Anterior cingulate cortex (tissue), 58 donors: ENCODE measurements at regions not wholly inside any gene's neighbourhood (a gene's known extent, or its start where the extent isn't known, plus 50 kb on each side); places are given as distances from the start of the nearest gene placed in this dataset.
"Not testable (repeated sequence)": the region's sequence is repeated elsewhere in the genome, so short reads cannot be mapped to it uniquely, and the experiment has no call there.

Experiments
- DNase-seq, 58 donors: peaks; one replicate each; lab custom pipeline; 2025; lab: John Stamatoyannopoulos, UW

GRCh38 chr1:96544051-96544830 lies 177.3 kb upstream of the PTBP2 start:
- DNase-seq, result no peak

- no peak for DNase-seq
Observed at GRCh38 chr1:96544831-96545221, 176.8 kb upstream of the PTBP2 start.

GRCh38 chr1:96545935-96546656 lies 175.5 kb upstream of the PTBP2 start:
- no peak for DNase-seq

GRCh38 chr1:96550061-96550460 lies 171.5 kb upstream of the PTBP2 start:
- DNase-seq, result no peak

- DNase-seq, result no peak
Observed at GRCh38 chr1:96552451-96552850, 169.1 kb upstream of the PTBP2 start.

GRCh38 chr1:96553811-96554210 lies 167.8 kb upstream of the PTBP2 start:
- DNase-seq, result no peak

GRCh38 chr1:96554364-96554763 lies 167.2 kb upstream of the PTBP2 start:
- DNase-seq, result peak in 1 of 58 donors; percentile 23

- DNase-seq, result no peak
Observed at GRCh38 chr1:96557336-96557735, 164.2 kb upstream of the PTBP2 start.

GRCh38 chr1:96558635-96559034 lies 162.9 kb upstream of the PTBP2 start:
- no peak for DNase-seq

- DNase-seq, result no peak
Observed at GRCh38 chr1:96559181-96559580, 162.4 kb upstream of the PTBP2 start.

GRCh38 chr1:96559707-96560596 lies 161.6 kb upstream of the PTBP2 start:
- no peak for DNase-seq

GRCh38 chr1:96562094-96562493 lies 159.5 kb upstream of the PTBP2 start:
- DNase-seq, result no peak

- not testable (repeated sequence) for DNase-seq
Observed at GRCh38 chr1:96564401-96564800, 157.2 kb upstream of the PTBP2 start.

GRCh38 chr1:96565546-96565945 lies 156.0 kb upstream of the PTBP2 start:
- DNase-seq, result no peak

GRCh38 chr1:96568639-96569038 lies 152.9 kb upstream of the PTBP2 start:
- DNase-seq, result no peak

GRCh38 chr1:96569288-96569687 lies 152.3 kb upstream of the PTBP2 start:
- no peak for DNase-seq

- no peak for DNase-seq
Observed at GRCh38 chr1:96579636-96580035, 141.9 kb upstream of the PTBP2 start.

- DNase-seq, result no peak
Observed at GRCh38 chr1:96580920-96581319, 140.7 kb upstream of the PTBP2 start.

GRCh38 chr1:96581772-96582171 lies 139.8 kb upstream of the PTBP2 start:
- no peak for DNase-seq

- no peak for DNase-seq
Observed at GRCh38 chr1:96583903-96584302, 137.7 kb upstream of the PTBP2 start.

- no peak for DNase-seq
Observed at GRCh38 chr1:96587222-96587621, 134.4 kb upstream of the PTBP2 start.
